Left lung (tissue), 4 donors: ENCODE measurements at regions not wholly inside any gene's neighbourhood (a gene's known extent, or its start where the extent isn't known, plus 50 kb on each side); places are given as distances from the start of the nearest gene placed in this dataset.

ENCODE experiments used
- ATAC-seq: fragments of 200-7000 bp; cut with Tn5 transposase; one replicate; pipeline ENCODE4 v1.9.1; 2020; ENCODE audit warnings: moderate library complexity
- DNase-seq, 4 donors: peaks; one replicate each; pipeline ENCODE4 v3.0.0-alpha.2; 2013 to 2020
- H3K27ac ChIP-seq, 2 donors: fragments of 200-600 bp; sonication (generic) in 1 of 2; one replicate each; pipeline versions ENCODE4 v1.5.0 to v1.8.0; 2020 to 2021
- H3K27me3 ChIP-seq, 2 donors: fragments of 200-600 bp; sonication (generic) in 1 of 2; one replicate each; pipeline versions ENCODE4 v1.5.0 to v1.8.0; 2020 to 2021
- H3K36me3 ChIP-seq, 2 donors: fragments of 200-600 bp; sonication (generic) in 1 of 2; one replicate each; pipeline versions ENCODE4 v1.5.0 to v1.8.0; 2020 to 2021
- H3K4me1 ChIP-seq, 2 donors: fragments of 200-600 bp; one replicate each; pipeline ENCODE4 v1.8.0; 2021
- H3K4me3 ChIP-seq, 2 donors: fragments of 200-600 bp; sonication (generic) in 1 of 2; one replicate each; pipeline versions ENCODE4 v1.5.0 to v1.8.0; 2020 to 2021; ENCODE audit warnings: mild to moderate bottlenecking in 1 of 2
- H3K9me3 ChIP-seq, 2 donors: fragments of 200-600 bp; sonication (generic) in 1 of 2; one replicate each; pipeline versions ENCODE4 v1.5.0 to v1.8.0; 2020 to 2021
- intact Hi-C, 2 donors: fragments of 100-400 bp; cut with DNase I; formaldehyde crosslinking; loops; one replicate each; pipeline versions ENCODE4 v1.11.2 to v1.14.2; 2022
- TF ChIP-seq, protein P1 (sequence below), 2 donors: fragments of 200-600 bp; sonication (generic) in 1 of 2; IDR thresholded peaks; one replicate each; pipeline versions ENCODE4 v1.5.0 to v1.8.0; 2021; ENCODE audit warnings: antibody characterized with exemption in 2 of 2
- donor health status: DM: no; HTN: yes; CAD: no.
- donor health status: DM: no; HTN: no; CAD: no.

DNA sequence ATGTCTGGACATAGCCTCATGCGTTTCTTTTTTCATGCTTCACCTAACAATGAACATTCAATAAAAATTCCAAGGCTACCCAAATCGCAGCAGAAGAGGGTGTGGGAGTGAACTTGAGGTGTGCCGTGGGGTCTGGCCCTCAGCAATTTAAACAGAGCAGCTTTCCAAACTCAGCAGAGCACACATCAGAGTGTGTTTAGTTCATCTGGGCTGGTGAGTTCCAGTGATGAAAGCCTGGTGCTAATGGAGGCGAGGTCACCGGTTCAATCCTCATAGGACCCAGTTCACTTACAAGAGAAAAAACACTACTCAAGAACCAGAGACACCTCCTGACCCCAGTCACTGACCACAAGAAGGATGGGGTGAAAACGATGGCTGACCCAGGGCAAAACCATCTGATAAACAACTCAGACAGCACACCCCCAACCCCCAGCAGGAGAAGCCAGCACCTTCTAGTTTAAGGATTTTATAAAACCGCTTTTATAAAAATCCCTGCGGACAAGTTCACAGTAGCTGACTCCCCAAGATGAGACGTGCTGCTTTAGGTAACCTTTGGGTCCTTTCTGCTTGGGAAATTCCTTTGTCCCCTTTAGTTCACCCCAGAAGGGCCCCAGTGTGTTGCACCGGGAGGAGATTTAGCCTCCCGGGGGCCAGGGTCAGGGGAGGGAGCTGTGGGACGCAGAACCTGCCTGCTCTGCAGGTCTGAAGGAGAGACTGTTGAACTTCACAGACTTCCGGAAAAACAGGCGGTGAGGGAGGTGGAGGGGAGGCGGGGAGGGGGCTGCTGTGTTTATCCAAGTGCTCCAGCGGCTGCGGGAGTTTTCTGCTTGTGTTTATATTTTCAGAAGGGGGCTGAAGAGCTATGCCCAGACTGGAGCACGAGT lies 152.7 kb upstream of the SOX11 start:
- no peaks in the 10 kb centered on the region for H3K4me1 ChIP-seq
- peak; percentile 88 for ATAC-seq
- peaks cover 0 to 16% of the 10 kb centered on the region in 2 donors for H3K9me3 ChIP-seq
- no peaks in the 10 kb centered on the region for H3K36me3 ChIP-seq
- no peak overlapping the region for H3K27ac ChIP-seq
- no peaks in the 10 kb centered on the region for H3K27me3 ChIP-seq
- DNase-seq = peak in 1 of 4 donors; percentile 75
- TF ChIP-seq, protein P1, sequence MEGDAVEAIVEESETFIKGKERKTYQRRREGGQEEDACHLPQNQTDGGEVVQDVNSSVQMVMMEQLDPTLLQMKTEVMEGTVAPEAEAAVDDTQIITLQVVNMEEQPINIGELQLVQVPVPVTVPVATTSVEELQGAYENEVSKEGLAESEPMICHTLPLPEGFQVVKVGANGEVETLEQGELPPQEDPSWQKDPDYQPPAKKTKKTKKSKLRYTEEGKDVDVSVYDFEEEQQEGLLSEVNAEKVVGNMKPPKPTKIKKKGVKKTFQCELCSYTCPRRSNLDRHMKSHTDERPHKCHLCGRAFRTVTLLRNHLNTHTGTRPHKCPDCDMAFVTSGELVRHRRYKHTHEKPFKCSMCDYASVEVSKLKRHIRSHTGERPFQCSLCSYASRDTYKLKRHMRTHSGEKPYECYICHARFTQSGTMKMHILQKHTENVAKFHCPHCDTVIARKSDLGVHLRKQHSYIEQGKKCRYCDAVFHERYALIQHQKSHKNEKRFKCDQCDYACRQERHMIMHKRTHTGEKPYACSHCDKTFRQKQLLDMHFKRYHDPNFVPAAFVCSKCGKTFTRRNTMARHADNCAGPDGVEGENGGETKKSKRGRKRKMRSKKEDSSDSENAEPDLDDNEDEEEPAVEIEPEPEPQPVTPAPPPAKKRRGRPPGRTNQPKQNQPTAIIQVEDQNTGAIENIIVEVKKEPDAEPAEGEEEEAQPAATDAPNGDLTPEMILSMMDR (IDR thresholded peaks at IDR 0.05) = no peak
- intact Hi-C loops = no loop called here
- no peak overlapping the region for H3K4me3 ChIP-seq

DNA sequence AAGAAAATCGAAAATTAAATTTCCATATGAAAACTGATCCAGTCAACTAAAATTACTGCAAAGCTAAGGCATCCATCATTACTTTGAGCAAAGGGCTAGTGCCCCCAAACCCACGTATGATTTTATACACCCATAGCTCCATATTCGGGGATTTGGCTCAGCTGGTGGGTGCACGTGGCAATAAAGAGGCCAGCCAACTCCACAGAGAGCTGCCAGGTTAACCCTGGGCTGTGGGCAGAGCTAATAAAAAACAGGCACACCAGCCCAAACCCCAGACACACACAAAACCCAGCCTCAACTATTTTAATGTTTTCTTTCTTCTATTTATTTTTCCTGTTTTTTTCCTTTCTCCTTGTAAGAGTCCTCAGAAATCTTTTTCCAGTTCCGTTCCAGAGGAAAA lies 151.3 kb upstream of the SOX11 start:
- no peaks in the 10 kb centered on the region for H3K27me3 ChIP-seq
- DNase-seq = no peak
- no peak for ATAC-seq
- no peak overlapping the region for H3K4me3 ChIP-seq
- TF ChIP-seq, protein P1 (IDR thresholded peaks at IDR 0.05) = no peak
- intact Hi-C loops = no loop called here
- H3K36me3 ChIP-seq = no peaks in the 10 kb centered on the region
- no peak overlapping the region for H3K27ac ChIP-seq
- H3K4me1 ChIP-seq = no peaks in the 10 kb centered on the region
- peaks cover 0 to 20% of the 10 kb centered on the region in 2 donors for H3K9me3 ChIP-seq

DNA sequence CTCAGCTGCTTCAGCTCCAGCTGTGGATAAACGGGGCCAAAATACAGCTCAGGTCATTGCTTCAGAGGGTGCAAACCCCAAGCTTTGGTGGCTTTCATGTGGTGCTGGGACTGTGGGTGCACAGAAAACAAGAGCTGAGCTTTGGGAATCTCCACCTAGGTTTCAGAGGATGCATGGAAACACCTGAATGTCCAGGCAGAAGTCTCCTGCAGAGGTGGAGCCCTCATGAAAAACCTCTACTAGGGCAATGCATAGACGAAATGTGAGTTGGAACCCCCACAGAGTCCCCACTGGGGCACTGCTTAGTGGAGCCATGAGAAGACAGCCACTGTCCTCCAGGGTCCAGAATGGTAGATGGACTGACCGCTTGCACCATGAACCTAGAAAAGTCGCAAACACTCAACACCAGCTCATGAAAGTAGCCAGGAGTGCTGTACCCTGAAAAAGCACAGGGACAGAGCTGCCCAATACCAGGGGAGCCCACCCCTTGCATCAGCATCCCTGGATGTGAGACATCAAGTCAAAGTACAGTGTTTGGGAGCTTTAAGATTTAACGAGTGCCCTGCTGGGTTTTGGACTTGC lies 147.9 kb upstream of the SOX11 start:
- Histone ChIP-seq H3K27ac (no peak overlapping the region), H3K4me1 (no peaks in the 10 kb centered on the region), H3K36me3 (no peaks in the 10 kb centered on the region), H3K27me3 (no peaks in the 10 kb centered on the region), H3K4me3 (no peak overlapping the region), H3K9me3 (peaks cover 0 to 20% of the 10 kb centered on the region in 2 donors)
- TF ChIP-seq, protein P1 (IDR thresholded peaks at IDR 0.05) = no peak
- DNase-seq (no peak), ATAC-seq (no peak)
- intact Hi-C loops = no loop called here

DNA sequence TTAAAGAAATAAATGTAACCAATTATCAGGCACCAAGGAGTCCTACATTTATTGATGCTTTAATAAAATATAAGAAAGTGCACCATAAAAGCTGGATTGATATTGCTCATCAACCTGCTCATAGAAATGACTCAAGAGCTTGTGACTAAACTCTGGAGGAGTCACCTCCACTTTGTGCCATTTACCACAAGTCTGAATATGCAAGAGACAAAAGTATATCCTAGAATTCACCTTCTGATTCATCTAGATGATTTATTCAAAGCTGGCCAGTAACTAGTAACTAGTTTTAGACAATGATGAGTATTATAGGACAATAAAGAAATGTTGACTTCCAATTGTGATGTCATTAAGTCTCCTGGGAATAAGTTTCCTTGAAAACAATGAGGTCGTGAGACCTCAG lies 146.0 kb upstream of the SOX11 start:
- Histone ChIP-seq H3K27me3 (no peaks in the 10 kb centered on the region), H3K27ac (no peak overlapping the region), H3K4me3 (no peak overlapping the region), H3K4me1 (no peaks in the 10 kb centered on the region), H3K9me3 (peaks cover 0 to 20% of the 10 kb centered on the region in 2 donors), H3K36me3 (no peaks in the 10 kb centered on the region)
- intact Hi-C loops = no loop called here
- ATAC-seq (no peak), DNase-seq (no peak)
- TF ChIP-seq, protein P1 (IDR thresholded peaks at IDR 0.05) = no peak

DNA sequence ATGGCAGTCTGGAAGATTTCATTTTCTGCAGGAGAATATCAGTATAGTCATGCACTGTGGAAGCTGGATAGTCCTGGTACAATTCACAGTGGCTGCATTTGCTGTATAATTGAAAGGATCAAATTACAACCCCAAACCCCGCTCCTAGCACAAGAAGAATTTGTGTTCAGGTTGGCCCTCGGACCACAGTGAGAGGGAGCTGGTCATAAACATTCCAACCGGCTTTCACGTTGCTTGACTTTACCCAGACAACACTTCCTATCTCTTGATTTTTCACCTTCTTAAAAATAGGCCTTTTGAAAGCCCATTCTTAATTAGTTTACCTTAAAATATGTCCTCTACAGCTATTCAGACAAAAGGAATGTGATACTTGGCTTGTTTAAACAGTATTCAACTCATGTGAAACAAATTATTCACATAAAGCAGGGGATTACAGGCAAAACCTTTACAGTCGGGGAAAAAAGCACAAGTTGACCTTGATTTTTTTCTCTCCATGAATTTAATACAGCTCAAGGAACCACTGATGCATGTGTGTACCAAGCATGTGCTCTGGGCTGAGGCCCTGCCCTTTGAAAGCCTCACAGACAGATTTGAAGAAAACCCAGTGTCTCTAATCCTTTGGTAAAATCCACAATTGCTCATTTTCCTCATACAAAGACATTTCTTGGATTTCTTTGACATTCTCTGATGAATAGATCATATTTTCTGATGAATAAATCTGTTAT lies 143.0 kb upstream of the SOX11 start:
- no peak for DNase-seq
- H3K9me3 ChIP-seq = peaks cover 0 to 9% of the 10 kb centered on the region in 2 donors
- ATAC-seq = peak; percentile 64

More for the DNA sequence above, 143.0 kb upstream of the SOX11 start:
- intact Hi-C loops = no loop called here
- Histone ChIP-seq H3K4me3 (no peak overlapping the region), H3K36me3 (no peaks in the 10 kb centered on the region), H3K4me1 (no peaks in the 10 kb centered on the region), H3K27ac (no peak overlapping the region), H3K27me3 (no peaks in the 10 kb centered on the region)
- TF ChIP-seq, protein P1 (IDR thresholded peaks at IDR 0.05) = no peak
